GM21576 (cell line): ENCODE measurements at regions not wholly inside any gene's neighbourhood (a gene's known extent, or its start where the extent isn't known, plus 50 kb on each side); places are given as distances from the start of the nearest gene placed in this dataset.

ENCODE experiments used
- ATAC-seq: cut with Tn5 transposase; IDR thresholded peaks from one replicate; pipeline ENCODE4 v1.9.1; 2021; ENCODE audit warnings: mild to moderate bottlenecking, moderate library complexity; ENCODE audit not compliant: unreplicated experiment

DNA sequence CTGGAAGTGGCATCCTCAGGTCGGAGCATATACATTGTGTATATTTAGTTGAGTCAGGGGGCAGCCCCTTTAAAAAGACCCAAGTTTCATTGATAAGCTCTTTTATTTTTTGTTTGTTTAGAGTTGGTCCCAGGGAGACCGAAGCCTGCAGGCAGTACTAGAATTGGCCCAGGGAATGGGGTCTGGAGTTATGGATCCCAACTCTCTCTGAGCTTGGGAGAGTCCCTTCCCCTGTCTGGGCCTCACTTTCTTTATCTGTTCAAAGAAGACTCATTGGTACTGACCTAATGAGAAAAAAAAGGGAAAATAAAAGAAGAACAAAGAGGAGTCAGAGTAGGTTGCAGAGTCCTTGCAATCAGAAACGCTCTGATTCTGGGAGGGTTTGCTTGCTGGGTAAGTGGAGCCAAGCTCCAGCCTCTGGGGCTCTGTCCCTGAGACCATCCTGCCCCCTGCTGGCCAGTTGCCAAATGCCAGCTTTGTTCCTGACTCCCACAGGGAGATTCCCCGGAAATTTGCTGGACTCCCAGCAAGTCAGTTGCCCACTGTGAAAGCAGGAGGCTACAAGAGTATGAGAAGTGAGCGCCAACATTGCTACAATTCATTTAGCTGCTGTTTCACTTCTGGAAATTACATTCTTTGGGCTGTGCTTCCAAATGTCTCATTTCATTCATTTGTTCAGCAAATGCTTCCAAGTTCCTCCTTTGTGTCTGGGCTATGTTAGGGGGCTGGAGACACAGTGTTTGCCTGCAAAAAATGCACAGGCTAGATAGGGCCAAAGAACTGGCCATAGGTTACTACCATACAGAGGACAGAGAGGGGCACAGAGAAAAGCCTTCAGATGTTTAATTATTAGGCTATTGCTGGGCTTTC is 156.2 kb downstream of the MELK start:
- peak; percentile 60 for ATAC-seq

DNA sequence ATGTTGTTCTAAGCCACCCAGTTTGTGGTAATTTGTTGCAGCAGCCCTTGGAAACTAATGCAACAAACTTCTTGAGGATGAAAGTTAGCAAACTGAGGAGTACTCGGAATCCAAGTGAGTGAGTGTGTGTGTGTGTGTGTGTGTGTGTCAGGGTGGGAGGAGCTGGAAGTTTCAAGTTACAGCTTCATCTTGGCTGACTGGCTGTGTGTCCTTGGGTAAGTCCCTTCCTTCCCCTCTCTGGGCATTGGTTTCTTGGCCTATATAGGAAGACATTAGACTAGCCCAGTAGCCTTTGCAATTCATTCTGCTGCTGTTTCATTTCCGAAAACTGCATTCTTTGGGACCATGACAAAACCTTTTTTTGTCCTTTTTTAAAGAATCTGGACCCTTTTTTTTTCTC is 157.2 kb downstream of the MELK start:
- ATAC-seq: no peak

DNA sequence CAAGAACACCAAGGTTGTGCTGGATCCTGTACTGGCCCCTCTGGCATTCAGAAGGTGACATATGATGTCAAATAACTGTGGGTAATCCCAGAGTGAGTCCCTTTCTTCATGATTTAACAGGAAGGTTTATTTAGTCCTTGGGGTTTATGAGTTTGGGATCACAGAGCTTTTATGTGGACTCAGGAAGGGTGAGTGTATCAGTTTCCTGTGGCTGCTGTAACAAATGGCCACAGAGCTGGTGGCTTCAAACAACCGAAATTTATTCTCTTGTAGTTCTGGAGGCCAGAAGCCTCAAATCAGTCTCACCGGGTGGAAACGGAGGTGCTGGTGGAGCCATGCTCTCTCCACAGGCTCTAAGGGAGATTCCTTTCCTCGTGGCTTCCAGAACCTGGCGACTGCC is 157.7 kb downstream of the MELK start:
- ATAC-seq: no peak

DNA sequence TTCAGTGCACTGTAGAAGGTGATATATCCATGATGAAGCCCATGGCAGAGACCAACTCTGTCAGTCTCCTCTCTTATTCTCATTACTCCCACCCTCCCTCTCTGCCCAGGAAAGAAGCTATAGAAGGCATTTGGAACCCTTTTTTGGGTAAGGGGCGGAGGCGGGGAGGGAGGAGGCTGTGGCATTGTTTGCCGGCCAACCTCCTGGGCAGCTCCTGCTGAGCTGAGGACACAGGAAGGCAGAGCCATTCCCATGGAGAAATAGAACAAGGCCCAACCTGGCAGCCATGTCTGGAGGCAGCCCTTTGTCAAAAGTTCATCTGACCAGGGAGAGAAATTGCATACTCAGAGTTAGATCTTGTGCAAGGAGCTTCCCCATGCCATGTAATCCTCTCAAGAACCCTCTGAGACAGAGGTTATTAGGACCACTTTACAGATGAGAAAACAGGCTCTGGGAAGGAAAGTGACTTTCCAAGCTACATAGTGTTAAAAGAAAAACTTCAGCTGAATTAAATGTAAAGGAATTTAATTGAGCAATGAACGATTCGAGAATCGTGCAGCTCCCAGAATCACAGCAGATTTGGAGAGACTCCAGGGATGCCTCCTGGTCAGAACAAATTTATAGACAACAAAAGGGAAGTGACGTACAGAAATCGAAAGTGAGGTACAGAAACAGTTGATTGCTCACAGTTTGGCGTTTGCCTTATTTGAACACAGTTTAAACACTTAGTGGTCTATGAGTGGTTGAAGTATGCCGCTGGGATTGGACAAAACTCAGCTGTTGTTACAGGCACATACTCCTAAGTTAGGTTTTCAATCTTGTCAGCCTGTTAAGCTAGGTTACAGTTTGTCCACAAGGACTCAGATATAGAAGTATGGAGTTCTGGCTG is 158.6 kb downstream of the MELK start:
- no peak for ATAC-seq

DNA sequence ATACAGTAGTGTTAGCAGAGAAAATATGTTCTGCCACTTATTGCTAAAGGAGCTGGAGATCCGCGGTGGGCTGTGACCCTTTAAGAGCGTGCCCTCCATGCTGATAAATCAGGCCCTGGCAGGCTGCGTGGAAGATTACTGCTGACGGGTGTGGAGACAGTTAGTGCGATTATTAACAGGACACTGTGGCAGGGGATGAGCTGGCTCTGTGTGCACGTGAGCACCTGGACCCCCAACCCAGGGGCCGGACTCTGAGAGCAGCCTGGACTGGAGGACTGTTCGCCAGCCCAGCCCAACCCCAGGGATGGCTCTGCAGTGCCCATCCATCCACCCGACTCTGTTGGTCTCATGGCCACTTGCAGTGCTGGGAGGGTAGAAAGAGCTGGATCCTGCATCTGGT is 162.0 kb downstream of the MELK start:
- ATAC-seq: no peak

DNA sequence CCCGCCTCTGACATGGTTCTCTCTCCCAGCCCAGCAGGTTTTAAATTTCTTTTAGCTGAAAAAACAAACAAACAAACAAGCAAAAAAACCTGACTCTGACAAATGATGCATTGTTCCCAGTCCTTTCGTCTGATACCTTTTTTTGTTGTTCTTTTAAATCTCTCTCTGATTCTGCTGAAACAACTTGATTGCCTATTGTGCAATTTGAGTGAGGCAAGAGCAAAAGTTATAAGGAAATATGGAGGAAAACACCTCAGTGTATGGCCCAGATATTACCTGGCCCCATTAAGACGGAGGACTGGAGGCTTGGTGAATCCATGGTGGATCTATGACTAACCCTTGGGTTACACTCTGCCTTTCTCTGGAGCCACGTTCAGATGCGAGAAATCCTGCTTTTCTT is 164.0 kb downstream of the MELK start:
- no peak for ATAC-seq

DNA sequence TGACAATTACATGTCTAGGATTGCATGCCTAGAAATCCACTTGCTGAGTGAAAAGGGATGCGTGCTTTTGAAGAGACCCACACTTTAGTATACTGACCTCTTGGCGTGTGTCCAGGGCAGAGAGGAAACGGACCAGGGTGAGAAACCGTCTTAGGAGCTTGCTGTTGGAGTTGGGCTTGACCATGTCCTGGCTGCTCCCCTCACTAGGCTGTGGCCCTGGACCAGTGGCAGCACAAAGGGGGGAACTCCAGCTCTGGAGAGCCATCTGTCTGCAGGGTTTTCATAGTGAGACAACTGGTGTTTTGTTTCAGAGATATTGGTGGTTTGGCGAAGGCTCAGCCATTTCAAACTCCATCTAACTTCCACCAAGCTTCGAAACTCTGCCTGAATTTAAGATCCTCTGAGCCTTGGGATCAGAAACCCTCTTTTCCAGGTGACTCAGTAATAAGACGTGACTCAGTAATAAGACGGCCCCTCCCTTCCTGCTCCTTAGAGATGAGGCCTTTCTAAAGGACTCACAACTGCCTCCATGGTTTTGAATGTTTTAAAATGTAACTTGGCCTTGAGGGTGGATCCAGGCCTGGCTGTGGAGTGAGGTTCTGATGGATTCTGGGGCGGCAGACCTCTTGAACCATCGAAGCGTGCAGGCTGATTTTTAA is 165.8 kb downstream of the MELK start:
- ATAC-seq: no peak

DNA sequence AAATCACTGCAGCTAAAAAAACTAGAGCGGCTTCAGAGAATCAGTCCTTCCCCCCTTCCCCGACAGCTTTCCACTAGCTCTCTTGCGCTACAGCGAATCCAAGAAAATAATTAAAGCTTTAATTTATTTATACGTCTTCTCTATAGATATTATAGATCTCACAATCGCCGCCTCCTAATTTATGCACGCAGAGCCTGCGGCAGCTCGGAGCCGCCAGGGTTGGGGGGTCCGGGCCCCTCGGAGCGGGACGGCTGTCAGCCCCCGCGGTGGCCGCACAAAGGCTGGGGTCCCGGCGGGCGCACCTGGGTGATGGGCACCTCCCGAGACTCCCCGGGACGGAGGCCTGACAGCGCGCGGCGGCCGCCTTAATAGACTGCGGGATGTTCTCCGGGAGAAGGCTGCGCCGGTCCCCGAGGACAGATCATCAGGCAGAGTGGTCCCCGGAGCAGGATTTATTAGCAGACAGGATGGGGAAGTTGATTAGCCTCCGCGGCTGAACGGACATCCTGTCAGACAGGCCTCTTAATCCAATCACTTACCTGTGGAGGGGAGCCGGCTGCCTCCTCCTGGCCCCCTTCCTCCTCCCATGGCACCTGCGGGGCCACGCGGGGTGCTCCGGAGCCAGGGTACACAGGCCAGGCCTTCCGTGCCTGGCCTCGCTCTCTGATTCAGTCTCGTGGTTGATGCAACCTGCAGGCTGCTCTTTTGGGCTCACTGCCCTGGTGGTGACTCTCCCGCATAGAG is 166.8 kb downstream of the MELK start:
- ATAC-seq: no peak

DNA sequence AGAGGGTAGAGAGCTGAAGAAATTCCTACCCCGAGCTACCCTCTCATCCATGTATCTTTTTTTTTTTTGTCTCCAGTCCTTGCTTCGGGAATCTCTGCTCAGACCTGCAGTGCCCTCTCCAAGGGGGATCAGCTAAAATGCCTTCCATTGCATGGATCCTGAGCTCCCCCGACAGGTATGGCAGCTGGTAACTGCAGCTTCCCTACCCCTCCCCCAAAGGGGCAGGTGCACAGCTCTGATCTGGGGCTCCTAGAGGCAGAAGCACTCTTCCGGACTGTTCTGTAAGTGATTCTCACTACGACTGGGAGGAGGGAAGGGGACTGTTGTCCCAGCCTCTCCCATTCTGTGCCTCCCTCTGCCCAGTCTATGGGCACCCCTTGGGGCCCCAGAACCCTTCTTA is 169.6 kb downstream of the MELK start:
- ATAC-seq: no peak

DNA sequence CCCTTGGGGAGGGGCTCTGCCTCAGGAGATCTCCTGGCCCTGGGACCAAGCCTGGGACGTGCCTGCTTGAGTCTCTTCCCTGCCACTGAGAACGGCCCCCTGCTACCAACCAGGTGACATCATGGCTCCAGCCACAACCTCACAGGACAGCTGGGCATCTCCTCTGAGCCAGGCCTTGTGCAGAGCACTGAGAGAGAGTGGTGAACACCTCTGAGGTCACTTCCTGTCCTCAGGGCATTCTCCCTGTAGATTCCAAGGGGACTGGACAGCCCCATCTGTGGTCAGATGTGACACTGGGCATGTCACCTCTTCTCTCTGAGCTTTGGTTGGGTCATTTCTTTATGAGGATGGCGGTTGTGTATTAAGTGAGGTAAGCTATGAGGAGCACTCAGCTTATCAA is 172.0 kb downstream of the MELK start:
- no peak for ATAC-seq

DNA sequence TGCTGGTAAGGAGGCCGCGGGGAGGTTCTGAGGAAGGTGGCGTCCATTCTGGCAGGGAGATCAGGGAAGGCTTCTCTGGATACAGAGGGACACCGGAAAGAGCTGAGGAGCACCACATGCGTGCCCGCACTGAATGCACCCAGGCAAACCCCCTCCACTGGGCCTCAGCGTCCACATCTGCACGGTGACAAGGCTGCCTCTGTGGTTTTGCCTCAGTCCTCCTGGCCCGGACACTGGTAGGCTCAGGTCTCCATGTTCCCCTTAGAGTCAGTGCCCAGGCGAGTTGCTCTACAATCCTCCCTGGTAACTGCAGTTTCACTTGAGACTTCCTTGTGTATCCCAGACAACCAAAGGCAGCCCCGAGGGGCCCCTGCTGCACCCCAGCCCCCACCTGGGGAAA is 173.3 kb downstream of the MELK start:
- no peak for ATAC-seq

DNA sequence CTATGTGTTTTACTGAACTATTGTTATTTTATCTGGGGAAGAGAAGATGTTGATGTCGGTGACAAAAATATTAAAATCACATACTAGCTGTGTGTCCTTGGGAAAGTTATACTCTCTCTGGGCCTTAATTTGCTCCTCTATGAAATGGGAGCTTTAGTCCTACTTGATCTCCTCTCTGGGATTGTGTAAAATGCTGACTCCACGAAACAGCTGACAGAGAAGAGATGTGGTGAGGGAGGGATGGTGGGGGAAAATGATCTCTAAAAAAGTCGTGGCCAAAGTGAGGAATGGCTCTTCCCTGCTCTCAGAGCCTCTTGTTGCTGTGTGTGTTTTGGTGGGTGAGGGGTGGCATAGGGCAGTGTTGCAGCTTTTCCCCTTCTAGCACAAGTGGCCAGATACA is 173.7 kb downstream of the MELK start:
- ATAC-seq: no peak

DNA sequence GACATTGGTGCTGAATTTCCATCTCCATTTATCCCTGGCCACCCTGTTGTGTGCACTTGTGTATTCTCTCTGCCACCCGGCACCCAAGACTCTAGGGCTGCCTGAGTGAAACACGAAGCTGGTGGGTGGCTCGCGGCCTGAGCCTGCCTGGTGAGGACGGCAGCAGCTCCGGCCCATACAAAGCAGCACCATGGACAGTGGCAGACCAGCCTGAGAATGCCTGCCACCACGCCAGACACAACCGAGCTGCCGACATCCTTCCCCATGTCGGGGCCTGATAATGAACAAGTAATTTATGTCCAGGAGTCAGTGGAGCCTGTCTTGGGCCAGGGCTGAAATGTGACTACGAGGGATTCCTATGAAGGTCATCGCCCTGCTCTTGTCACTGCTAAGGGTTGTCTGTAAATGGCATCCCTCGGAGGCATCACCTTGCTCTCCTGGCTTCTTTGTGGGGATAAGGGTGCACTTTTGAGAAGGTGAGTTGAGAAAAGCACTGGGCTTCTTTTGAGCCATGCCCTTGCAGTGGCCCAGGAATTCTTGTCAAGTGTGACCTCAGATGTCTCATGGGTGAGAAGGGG is 175.7 kb downstream of the MELK start:
- no peak for ATAC-seq

DNA sequence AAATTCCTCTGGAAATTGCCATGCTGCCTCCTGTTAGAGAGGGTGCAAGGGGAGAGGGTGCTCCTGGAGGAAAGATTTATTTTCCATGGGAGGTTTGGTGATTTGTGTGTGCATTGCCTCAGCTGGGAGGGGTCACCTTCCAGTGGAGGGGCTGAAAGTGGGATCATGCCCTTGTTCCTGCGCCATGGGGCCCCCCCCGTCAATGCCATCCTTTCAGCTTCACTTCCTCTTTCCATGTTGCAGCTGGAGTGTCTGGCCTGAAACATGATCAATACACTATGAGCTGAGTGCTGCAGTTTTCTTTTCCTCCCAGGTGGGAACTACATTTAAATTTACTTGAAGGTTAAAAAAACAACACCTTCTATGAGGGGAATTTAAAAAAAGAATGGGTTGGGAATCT is 176.8 kb downstream of the MELK start:
- no peak for ATAC-seq

DNA sequence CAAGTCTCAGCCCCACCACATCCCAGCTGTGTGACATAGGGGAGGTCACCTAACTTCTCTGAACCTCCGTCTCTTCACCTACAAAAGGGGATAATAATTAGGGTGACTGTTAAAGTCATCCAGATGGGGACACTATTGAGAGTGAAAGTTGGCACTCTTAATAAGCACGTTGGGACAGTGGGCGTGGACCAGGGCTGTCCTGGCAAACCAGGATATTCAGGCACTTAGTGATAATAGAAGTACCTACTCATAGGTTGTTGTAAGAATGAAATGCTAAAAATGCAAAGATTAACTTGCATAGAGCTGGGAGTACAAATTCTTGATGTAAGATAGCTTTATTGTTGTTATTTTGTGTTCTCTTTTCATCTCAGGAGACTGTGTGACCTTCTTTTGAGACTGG is 177.9 kb downstream of the MELK start:
- ATAC-seq: no peak

DNA sequence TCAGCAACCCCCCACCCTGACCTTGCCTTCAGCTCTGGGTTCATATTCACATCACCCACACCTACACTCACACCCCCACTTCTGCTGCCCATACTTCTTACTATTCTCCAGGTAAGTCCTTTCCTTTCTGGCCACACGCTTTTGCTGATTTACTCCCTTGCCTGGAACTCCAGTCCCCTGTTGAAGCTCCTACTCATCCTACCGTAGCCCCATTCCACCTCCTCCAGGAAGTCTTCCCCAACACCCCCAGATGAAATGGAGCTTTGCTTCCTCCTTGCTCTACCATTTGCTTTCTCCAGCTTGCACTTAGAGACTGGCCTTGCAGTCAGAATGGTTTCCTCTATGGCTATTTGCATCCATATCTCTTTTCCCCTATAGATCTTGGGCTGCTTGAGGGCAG is 182.3 kb downstream of the MELK start:
- ATAC-seq: no peak

DNA sequence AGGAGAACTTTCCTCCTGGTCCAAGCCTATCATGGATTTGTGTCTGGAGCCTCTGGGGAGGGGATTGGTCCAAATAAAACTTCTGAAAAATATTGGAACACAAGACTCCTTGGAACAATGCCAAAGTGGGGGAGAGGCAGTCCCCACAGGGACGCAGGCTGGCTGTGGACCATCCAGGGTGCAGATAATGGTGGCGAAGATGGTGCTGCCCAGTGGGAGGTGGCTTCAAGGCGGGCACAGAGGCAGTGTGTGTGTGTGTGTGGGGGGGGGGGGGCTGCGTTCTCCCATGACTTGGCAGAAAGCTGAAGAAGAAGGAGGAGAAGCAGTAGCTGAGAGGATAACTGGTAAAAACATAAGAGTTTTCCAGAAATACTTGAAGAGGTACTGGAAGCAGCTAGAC is 186.4 kb downstream of the MELK start:
- ATAC-seq: no peak

DNA sequence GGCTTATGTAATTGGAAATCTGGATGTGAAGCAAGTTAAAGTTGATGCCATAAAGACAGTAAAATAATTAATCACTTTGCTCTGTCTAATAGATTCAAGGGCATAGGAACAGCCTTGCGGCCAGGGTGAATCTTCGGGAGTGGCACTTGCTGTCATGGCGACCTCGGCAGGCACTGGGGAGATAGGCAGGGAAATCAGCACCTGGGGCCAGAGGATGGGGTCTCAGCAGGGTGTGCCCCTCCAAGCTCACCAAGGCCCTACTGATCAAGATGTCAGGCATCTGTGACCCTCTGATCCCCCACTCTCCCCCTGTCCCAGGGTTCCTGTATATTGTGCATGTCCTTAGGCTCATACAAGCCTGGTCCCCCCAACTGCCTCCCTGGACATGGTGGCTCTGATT is 187.3 kb downstream of the MELK start:
- no peak for ATAC-seq

DNA sequence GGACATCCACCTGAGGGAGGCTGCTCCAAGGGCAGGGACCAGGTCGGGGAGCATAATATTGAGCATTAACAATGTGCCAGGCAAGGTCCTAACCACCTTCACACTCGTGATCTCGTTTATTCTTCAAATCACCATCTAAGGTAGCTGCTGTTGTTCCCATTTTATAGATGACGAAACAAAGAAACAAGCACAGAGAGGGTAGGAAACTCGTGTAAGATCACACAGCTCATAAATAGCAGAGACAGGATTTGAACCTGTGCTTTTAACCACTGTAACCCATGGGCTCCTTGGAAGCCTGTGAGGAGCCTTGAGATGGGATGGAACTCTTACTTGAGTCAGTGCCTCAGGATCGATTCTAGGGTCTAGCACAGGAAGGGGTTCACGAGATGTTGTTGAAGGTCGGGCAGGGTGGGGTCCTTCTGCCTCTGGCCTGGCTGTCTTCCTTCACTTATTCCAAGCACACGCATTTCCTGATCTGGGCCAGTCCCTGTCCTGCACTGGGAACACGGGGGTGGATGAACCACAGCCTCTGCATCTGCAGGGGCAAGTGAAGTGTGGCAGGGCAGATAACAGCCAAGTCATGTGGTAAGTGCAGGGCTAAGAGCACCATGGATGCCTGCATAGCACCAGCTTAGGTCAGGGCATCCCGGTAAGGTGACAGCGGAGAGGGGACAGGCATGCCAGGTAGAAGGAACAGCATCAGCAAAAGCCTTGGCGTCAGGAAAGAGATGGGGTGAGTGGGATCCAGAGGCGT is 188.1 kb downstream of the MELK start:
- no peak for ATAC-seq

DNA sequence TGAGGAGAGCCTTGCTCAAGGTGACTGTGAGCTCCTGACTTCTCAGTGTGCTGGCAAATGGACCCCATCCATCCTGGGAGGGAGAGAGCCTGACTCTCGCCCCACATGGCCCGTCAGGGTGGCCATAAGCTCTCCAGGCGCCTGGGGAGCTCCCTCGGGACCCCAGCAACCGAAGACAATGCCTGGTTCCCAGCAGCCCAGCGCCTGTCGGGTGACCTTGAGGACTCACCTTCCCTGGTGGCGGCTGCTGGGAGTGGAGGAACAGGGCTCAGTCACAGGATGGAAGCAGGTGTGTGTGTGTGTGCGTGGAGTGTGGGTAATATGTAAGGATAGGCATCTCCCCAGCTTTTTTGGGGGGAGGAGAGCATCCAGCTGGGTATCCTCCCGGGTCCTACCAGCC is 190.3 kb downstream of the MELK start:
- no peak for ATAC-seq
